Keratinocyte (primary cell): ENCODE measurements at regions not wholly inside any gene's neighbourhood (a gene's known extent, or its start where the extent isn't known, plus 50 kb on each side); places are given as distances from the start of the nearest gene placed in this dataset.
"Not testable (repeated sequence)": the region's sequence is repeated elsewhere in the genome, so short reads cannot be mapped to it uniquely, and the experiment has no call there.

Source experiments
- EZH2 ChIP-seq: IDR thresholded peaks from one replicate; pipeline ENCODE4 v1.6.1; 2012; ENCODE audit warnings: inconsistent platforms, mild to moderate bottlenecking, low read length, moderate library complexity
- TF ChIP-seq, protein P1 (sequence below), 3 experiments: IDR thresholded peaks in 1 of 3; conservative IDR thresholded peaks in 1 of 3; optimal IDR thresholded peaks in 1 of 3; 2 replicates in 2 of 3; 3 replicates in 1 of 3; pipeline versions ENCODE3 to v1.5.1; 2011; ENCODE audit warnings: low read length in 3 of 3, mild to moderate bottlenecking in 3 of 3, moderate library complexity in 2 of 3, control low read depth in 1 of 3, inconsistent platforms in 1 of 3; ENCODE audit not compliant: insufficient read depth in 2 of 3; ENCODE audit errors: extremely low read depth in 1 of 3

DNA sequence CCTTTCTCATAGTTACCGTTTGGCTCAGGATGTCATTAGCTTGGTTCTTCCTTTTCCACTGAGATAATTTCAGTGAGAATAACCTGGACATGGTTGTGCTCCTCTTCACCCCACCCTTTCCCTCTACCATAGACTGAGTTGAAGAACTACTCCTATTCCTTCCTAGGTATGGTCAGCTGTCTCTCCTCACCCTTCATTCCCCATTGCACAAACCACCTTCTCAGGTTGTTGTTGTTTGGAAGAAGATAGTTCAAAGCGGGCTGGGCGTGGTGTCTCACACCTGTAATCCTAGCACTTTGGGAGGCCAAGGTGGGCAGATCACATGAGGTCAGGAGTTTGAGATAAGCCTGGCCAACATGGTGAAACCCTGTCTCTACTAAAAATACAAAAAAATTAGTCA is 168.0 kb upstream of the TBL1XR1 start:
- not testable (repeated sequence) for TF ChIP-seq EZH2
- TF ChIP-seq, protein P1, sequence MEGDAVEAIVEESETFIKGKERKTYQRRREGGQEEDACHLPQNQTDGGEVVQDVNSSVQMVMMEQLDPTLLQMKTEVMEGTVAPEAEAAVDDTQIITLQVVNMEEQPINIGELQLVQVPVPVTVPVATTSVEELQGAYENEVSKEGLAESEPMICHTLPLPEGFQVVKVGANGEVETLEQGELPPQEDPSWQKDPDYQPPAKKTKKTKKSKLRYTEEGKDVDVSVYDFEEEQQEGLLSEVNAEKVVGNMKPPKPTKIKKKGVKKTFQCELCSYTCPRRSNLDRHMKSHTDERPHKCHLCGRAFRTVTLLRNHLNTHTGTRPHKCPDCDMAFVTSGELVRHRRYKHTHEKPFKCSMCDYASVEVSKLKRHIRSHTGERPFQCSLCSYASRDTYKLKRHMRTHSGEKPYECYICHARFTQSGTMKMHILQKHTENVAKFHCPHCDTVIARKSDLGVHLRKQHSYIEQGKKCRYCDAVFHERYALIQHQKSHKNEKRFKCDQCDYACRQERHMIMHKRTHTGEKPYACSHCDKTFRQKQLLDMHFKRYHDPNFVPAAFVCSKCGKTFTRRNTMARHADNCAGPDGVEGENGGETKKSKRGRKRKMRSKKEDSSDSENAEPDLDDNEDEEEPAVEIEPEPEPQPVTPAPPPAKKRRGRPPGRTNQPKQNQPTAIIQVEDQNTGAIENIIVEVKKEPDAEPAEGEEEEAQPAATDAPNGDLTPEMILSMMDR (optimal IDR thresholded peaks at IDR 0.05 in 1 of 3, IDR thresholded peaks at IDR 0.05 in 1 of 3, conservative IDR thresholded peaks at IDR 0.05 in 1 of 3; ENCODE audit: extremely low read depth in 1 of 3, insufficient read depth in 2 of 3, low read length in 3 of 3): not testable (repeated sequence)
